Thoracic aorta (tissue), 2 donors: ENCODE measurements at regions not wholly inside any gene's neighbourhood (a gene's known extent, or its start where the extent isn't known, plus 50 kb on each side); places are given as distances from the start of the nearest gene placed in this dataset.

ENCODE experiments used
- ATAC-seq: fragments of 150-250 bp; one replicate; pipeline ENCODE4 v1.8.0; 2017; ENCODE audit warnings: low read depth; ENCODE audit not compliant: insufficient number of reproducible peaks, low FRiP score
- DNase-seq: peaks from one replicate; pipeline ENCODE4 v3.0.0-alpha.2; 2020; ENCODE audit warnings: low spot score
- H3K27ac ChIP-seq, 2 donors: fragments of 200-600 bp; sonication (generic); 1 replicate in 1 of 2; 2 replicates in 1 of 2; pipeline ENCODE4 v1.5.1; 2016; ENCODE audit warnings: mild to moderate bottlenecking in 2 of 2, moderate library complexity in 2 of 2
- H3K27me3 ChIP-seq: fragments of 200-600 bp; sonication (generic); replicated peaks from 2 replicates; pipeline ENCODE4 v1.6.0; 2016; ENCODE audit warnings: mild to moderate bottlenecking; ENCODE audit not compliant: insufficient read depth
- H3K36me3 ChIP-seq: fragments of 200-600 bp; sonication (generic); one replicate; pipeline ENCODE4 v1.5.1; 2016
- H3K4me1 ChIP-seq, 2 donors: fragments of 200-600 bp; sonication (generic); 1 replicate in 1 of 2; 2 replicates in 1 of 2; pipeline versions ENCODE4 v1.5.1 to v1.6.0; 2016; ENCODE audit warnings: low read depth in 2 of 2, mild to moderate bottlenecking in 1 of 2; ENCODE audit not compliant: control insufficient read depth in 1 of 2
- H3K4me3 ChIP-seq: fragments of 200-600 bp; sonication (generic); 2 replicates; pipeline ENCODE4 v1.5.1; 2016; ENCODE audit warnings: mild to moderate bottlenecking
- H3K9me3 ChIP-seq: fragments of 200-600 bp; sonication (generic); 2 replicates; pipeline ENCODE4 v1.5.1; 2016
- CTCF ChIP-seq: fragments of 200-600 bp; sonication (generic); IDR thresholded peaks from one replicate; pipeline ENCODE4 v1.5.1; 2019; ENCODE audit warnings: antibody characterized with exemption

- no peak for DNase-seq
- Histone ChIP-seq H3K9me3 (no peaks in the 10 kb centered on the region), H3K4me1 (no peaks in the 10 kb centered on the region), H3K4me3 (no peak overlapping the region), H3K27me3 (no peaks in the 10 kb centered on the region), H3K36me3 (no peaks in the 10 kb centered on the region), H3K27ac (no peak overlapping the region)
- ATAC-seq: no peak
- TF ChIP-seq CTCF: no peak
Observed at GRCh38 chr3:34727700-34728099, 911.6 kb upstream of the ARPP21 start.

GRCh38 chr3:34742151-34742550, 897.2 kb upstream of the ARPP21 start:
- ATAC-seq (no peak), DNase-seq (no peak)
- no peak for TF ChIP-seq CTCF

GRCh38 chr3:34758630-34759261, 880.6 kb upstream of the ARPP21 start:
- H3K27ac ChIP-seq: no peak overlapping the region
- DNase-seq (no peak), ATAC-seq (no peak)
- no peaks in the 10 kb centered on the region for H3K36me3 ChIP-seq
- no peak overlapping the region for H3K4me3 ChIP-seq
- no peaks in the 10 kb centered on the region for H3K4me1 ChIP-seq
- no peaks in the 10 kb centered on the region for H3K9me3 ChIP-seq
- H3K27me3 ChIP-seq: no peaks in the 10 kb centered on the region
- no peak for TF ChIP-seq CTCF

More at GRCh38 chr3:34742151-34742550, 897.2 kb upstream of the ARPP21 start:
- Histone ChIP-seq H3K36me3 (no peaks in the 10 kb centered on the region), H3K27me3 (no peaks in the 10 kb centered on the region), H3K9me3 (no peaks in the 10 kb centered on the region), H3K4me3 (no peak overlapping the region), H3K27ac (no peak overlapping the region), H3K4me1 (no peaks in the 10 kb centered on the region)

GRCh38 chr3:34777386-34777785, 861.9 kb upstream of the ARPP21 start:
- no peaks in the 10 kb centered on the region for H3K9me3 ChIP-seq
- no peak overlapping the region for H3K4me3 ChIP-seq
- no peak for ATAC-seq
- H3K27ac ChIP-seq: no peak overlapping the region
- peaks cover 0 to 10% of the 10 kb centered on the region in 2 donors for H3K4me1 ChIP-seq
- no peaks in the 10 kb centered on the region for H3K27me3 ChIP-seq
- TF ChIP-seq CTCF: no peak
- H3K36me3 ChIP-seq: no peaks in the 10 kb centered on the region
- DNase-seq: no peak

- Histone ChIP-seq H3K4me1 (peaks cover 9 to 27% of the 10 kb centered on the region in 2 donors), H3K4me3 (no peak overlapping the region), H3K9me3 (no peaks in the 10 kb centered on the region), H3K36me3 (no peaks in the 10 kb centered on the region), H3K27ac (no peak overlapping the region), H3K27me3 (no peaks in the 10 kb centered on the region)
- TF ChIP-seq CTCF: no peak
- DNase-seq (no peak), ATAC-seq (no peak)
Observed at GRCh38 chr3:34779092-34779491, 860.2 kb upstream of the ARPP21 start.
